ENCODE measurements at regions not wholly inside any gene's neighbourhood (a gene's known extent, or its start where the extent isn't known, plus 50 kb on each side); places are given as distances from the start of the nearest gene placed in this dataset.

DNA sequence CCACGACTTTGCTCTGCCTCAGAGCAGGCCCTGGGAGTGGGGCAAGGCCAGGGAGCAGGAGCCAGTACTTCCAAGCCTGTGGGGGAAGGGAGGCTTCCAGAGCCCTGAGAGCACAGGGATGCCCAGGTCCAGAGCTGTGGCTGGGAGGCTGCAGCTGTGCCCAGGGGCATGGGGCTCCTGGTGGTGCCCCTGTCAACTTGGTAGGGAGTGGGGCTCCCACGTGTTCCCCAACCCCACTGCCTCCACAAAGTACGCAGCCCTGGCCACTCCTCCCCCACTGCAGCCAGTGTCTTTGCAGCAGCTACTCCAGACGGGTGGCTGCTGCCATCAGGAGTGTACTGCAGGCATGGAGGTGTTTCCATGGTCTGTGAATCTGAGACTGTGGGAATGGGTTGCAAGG is 294.1 kb upstream of the SNX7 start:
- Histone ChIP-seq H3K9me3 (ENCODE audit: control insufficient read depth, low read length) (no peaks in the 10 kb centered on the region), H3K27me3 (ENCODE audit: control insufficient read depth in 1 of 2, insufficient read depth in 1 of 2, low read length in 2 of 2) (no peaks in the 10 kb centered on the region)
- 75% methylated on average over 1 of the region's 4 CpGs for WGBS

DNA sequence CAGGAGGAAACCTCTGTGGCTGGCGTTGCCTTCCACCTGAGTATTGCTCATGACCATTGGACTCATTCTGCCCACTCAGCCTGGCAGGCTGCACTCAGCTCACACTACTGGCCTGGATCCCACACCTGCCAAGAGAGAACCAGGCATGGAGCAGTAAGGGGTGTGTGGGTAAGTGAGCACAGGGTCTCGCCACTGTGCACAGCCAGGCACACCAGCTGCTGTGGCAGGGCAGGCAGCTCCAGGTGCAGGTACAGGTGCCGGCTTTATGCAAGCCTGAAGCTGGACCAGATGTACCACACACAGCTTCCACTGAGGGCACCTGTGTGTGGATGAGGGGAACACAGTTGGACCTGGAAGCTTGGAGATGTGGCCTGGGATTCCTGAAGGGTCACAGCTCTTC is 295.2 kb upstream of the SNX7 start:
- no peak overlapping the region for H2BK12ac ChIP-seq (ENCODE audit: low read length in 2 of 2)
- H3K4ac ChIP-seq (ENCODE audit: low read depth in 1 of 2, low read length in 2 of 2) = no peak overlapping the region
- peak overlapping the region in 1 of 2 experiments; percentile 26 for H3K14ac ChIP-seq (ENCODE audit: low read length in 2 of 2)
- no peak overlapping the region for H2BK15ac ChIP-seq (ENCODE audit: low read depth, poor library complexity, severe bottlenecking)
- WGBS = 98% methylated on average over 3 of the region's 3 CpGs
- no peak overlapping the region for H2AFZ ChIP-seq (ENCODE audit: low read depth, low read length)
- no peak overlapping the region for H3K9ac ChIP-seq (ENCODE audit: low read length)
- H3K4me1 ChIP-seq (ENCODE audit: control insufficient read depth, insufficient read depth, low read depth, low read length) = no peaks in the 10 kb centered on the region
- H3K79me1 ChIP-seq (replicated peaks; ENCODE audit: low read length, poor library complexity, severe bottlenecking) = no peaks in the 10 kb centered on the region
- no peaks in the 10 kb centered on the region for H3K36me3 ChIP-seq (ENCODE audit: control insufficient read depth in 1 of 2, insufficient read depth in 2 of 2, low read depth in 1 of 2, low read length in 2 of 2)
- no peak overlapping the region for H3K4me3 ChIP-seq (ENCODE audit: insufficient read depth in 1 of 2, low read depth in 1 of 2, low read length in 2 of 2)
- no peaks in the 10 kb centered on the region for H3K27me3 ChIP-seq (ENCODE audit: control insufficient read depth in 1 of 2, insufficient read depth in 1 of 2, low read length in 2 of 2)
- no peak overlapping the region for H3K23ac ChIP-seq (ENCODE audit: low read length in 2 of 2)
- no peak overlapping the region for H2BK120ac ChIP-seq (ENCODE audit: low read depth, low read length)
- no peak overlapping the region for H3K18ac ChIP-seq (ENCODE audit: low read depth in 1 of 2, low read length in 2 of 2)
- no peak overlapping the region for H4K91ac ChIP-seq (ENCODE audit: low read length)
- no peak overlapping the region for H4K8ac ChIP-seq (ENCODE audit: low read length)
- H3K9me3 ChIP-seq (ENCODE audit: control insufficient read depth, low read length) = no peaks in the 10 kb centered on the region
- H3K27ac ChIP-seq (ENCODE audit: low read length, poor library complexity, severe bottlenecking) = no peak overlapping the region
- no peak overlapping the region for H3K4me2 ChIP-seq (ENCODE audit: low read length, poor library complexity, severe bottlenecking)
- DNase-seq = no peak
- no peak overlapping the region for H2AK5ac ChIP-seq (ENCODE audit: low read length, severe bottlenecking)
- no peak overlapping the region for H2BK5ac ChIP-seq (ENCODE audit: low read depth, low read length, poor library complexity, severe bottlenecking)

More for the DNA sequence above, 294.1 kb upstream of the SNX7 start:
- no peak overlapping the region for H3K23ac ChIP-seq (ENCODE audit: low read length in 2 of 2)
- H3K14ac ChIP-seq (ENCODE audit: low read length in 2 of 2) = peak overlapping the region in 1 of 2 experiments; percentile 31
- no peak overlapping the region for H4K91ac ChIP-seq (ENCODE audit: low read length)
- no peak overlapping the region for H2BK15ac ChIP-seq (ENCODE audit: low read depth, poor library complexity, severe bottlenecking)
- DNase-seq = no peak
- H3K4me2 ChIP-seq (ENCODE audit: low read length, poor library complexity, severe bottlenecking) = no peak overlapping the region
- no peak overlapping the region for H2BK120ac ChIP-seq (ENCODE audit: low read depth, low read length)
- no peak overlapping the region for H3K27ac ChIP-seq (ENCODE audit: low read length, poor library complexity, severe bottlenecking)
- no peak overlapping the region for H3K9ac ChIP-seq (ENCODE audit: low read length)
- H3K36me3 ChIP-seq (ENCODE audit: control insufficient read depth in 1 of 2, insufficient read depth in 2 of 2, low read depth in 1 of 2, low read length in 2 of 2) = no peaks in the 10 kb centered on the region
- H3K4me3 ChIP-seq (ENCODE audit: insufficient read depth in 1 of 2, low read depth in 1 of 2, low read length in 2 of 2) = no peak overlapping the region
- no peaks in the 10 kb centered on the region for H3K4me1 ChIP-seq (ENCODE audit: control insufficient read depth, insufficient read depth, low read depth, low read length)
- H2AK5ac ChIP-seq (ENCODE audit: low read length, severe bottlenecking) = no peak overlapping the region
- no peak overlapping the region for H3K18ac ChIP-seq (ENCODE audit: low read depth in 1 of 2, low read length in 2 of 2)
- H4K8ac ChIP-seq (ENCODE audit: low read length) = no peak overlapping the region
- no peak overlapping the region for H2BK12ac ChIP-seq (ENCODE audit: low read length in 2 of 2)
- H3K79me1 ChIP-seq (replicated peaks; ENCODE audit: low read length, poor library complexity, severe bottlenecking) = no peaks in the 10 kb centered on the region
- no peak overlapping the region for H2BK5ac ChIP-seq (ENCODE audit: low read depth, low read length, poor library complexity, severe bottlenecking)
- no peak overlapping the region for H2AFZ ChIP-seq (ENCODE audit: low read depth, low read length)
- no peak overlapping the region for H3K4ac ChIP-seq (ENCODE audit: low read depth in 1 of 2, low read length in 2 of 2)

DNA sequence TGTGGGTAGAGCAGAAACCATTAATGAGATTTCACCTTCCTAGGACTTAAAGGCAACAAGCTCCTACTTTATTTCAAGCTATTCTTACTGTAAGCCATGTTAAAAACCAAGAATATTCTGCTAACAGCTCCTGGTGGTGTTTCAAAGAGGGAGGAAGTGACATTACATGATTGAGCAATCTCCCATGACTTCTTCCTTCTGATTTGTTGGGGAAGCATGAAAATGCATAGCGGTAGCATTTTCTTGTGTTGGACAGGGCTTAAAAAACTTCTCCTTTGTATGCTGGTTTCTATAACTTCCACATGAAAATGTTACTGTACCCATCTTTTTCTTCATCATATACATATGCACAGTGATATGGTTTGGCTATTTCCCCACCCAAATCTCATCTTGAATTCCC is 297.0 kb upstream of the SNX7 start:
- no peak overlapping the region for H2BK5ac ChIP-seq (ENCODE audit: low read depth, low read length, poor library complexity, severe bottlenecking)
- H3K4me1 ChIP-seq (ENCODE audit: control insufficient read depth, insufficient read depth, low read depth, low read length) = no peaks in the 10 kb centered on the region
- no peak overlapping the region for H3K4me3 ChIP-seq (ENCODE audit: insufficient read depth in 1 of 2, low read depth in 1 of 2, low read length in 2 of 2)
- H3K23ac ChIP-seq (ENCODE audit: low read length in 2 of 2) = no peak overlapping the region
- H3K9me3 ChIP-seq (ENCODE audit: control insufficient read depth, low read length) = no peaks in the 10 kb centered on the region
- H3K4ac ChIP-seq (ENCODE audit: low read depth in 1 of 2, low read length in 2 of 2) = no peak overlapping the region
- H3K79me1 ChIP-seq (replicated peaks; ENCODE audit: low read length, poor library complexity, severe bottlenecking) = no peaks in the 10 kb centered on the region
- no peak overlapping the region for H3K18ac ChIP-seq (ENCODE audit: low read depth in 1 of 2, low read length in 2 of 2)
- no peaks in the 10 kb centered on the region for H3K36me3 ChIP-seq (ENCODE audit: control insufficient read depth in 1 of 2, insufficient read depth in 2 of 2, low read depth in 1 of 2, low read length in 2 of 2)
- no peak overlapping the region for H4K8ac ChIP-seq (ENCODE audit: low read length)
- no peaks in the 10 kb centered on the region for H3K27me3 ChIP-seq (ENCODE audit: control insufficient read depth in 1 of 2, insufficient read depth in 1 of 2, low read length in 2 of 2)
- H3K14ac ChIP-seq (ENCODE audit: low read length in 2 of 2) = no peak overlapping the region
- no peak overlapping the region for H2BK120ac ChIP-seq (ENCODE audit: low read depth, low read length)
- no peak overlapping the region for H4K91ac ChIP-seq (ENCODE audit: low read length)
- no peak overlapping the region for H2AFZ ChIP-seq (ENCODE audit: low read depth, low read length)
- no peak overlapping the region for H3K27ac ChIP-seq (ENCODE audit: low read length, poor library complexity, severe bottlenecking)
- no peak overlapping the region for H2AK5ac ChIP-seq (ENCODE audit: low read length, severe bottlenecking)
- WGBS = no CpG with 5 or more reads among the region's 1 CpG
- no peak for DNase-seq
- no peak overlapping the region for H2BK15ac ChIP-seq (ENCODE audit: low read depth, poor library complexity, severe bottlenecking)
- H2BK12ac ChIP-seq (ENCODE audit: low read length in 2 of 2) = no peak overlapping the region
- no peak overlapping the region for H3K4me2 ChIP-seq (ENCODE audit: low read length, poor library complexity, severe bottlenecking)
- no peak overlapping the region for H3K9ac ChIP-seq (ENCODE audit: low read length)

DNA sequence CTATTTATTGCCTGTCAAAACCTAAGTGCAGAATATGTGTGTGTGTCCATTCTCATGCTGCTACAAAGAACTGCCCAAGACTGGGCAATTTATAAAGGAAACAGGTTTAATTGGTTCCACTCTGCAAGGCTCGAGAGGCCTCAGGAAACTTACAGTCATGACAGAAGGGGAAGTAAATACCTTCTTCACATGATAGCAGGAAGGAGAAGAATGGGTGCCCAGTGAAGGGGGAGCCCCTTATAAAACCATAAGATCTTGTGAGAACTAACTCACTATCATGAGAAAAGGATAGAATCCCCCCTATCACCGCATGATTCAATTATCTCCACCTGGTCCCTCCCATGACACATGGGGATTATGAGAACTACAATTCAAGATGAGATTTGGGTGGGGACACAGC is 300.7 kb upstream of the SNX7 start:
- no peak overlapping the region for H3K4ac ChIP-seq (ENCODE audit: low read depth in 1 of 2, low read length in 2 of 2)

More for the DNA sequence above, 300.7 kb upstream of the SNX7 start:
- Histone ChIP-seq H2AFZ (ENCODE audit: low read depth, low read length) (no peak overlapping the region), H3K36me3 (ENCODE audit: control insufficient read depth in 1 of 2, insufficient read depth in 2 of 2, low read depth in 1 of 2, low read length in 2 of 2) (no peaks in the 10 kb centered on the region), H4K91ac (ENCODE audit: low read length) (no peak overlapping the region), H2BK120ac (ENCODE audit: low read depth, low read length) (no peak overlapping the region), H3K4me2 (ENCODE audit: low read length, poor library complexity, severe bottlenecking) (no peak overlapping the region), H3K9me3 (ENCODE audit: control insufficient read depth, low read length) (no peaks in the 10 kb centered on the region), H3K4me1 (ENCODE audit: control insufficient read depth, insufficient read depth, low read depth, low read length) (no peaks in the 10 kb centered on the region), H3K79me1 (replicated peaks; ENCODE audit: low read length, poor library complexity, severe bottlenecking) (no peaks in the 10 kb centered on the region), H3K23ac (ENCODE audit: low read length in 2 of 2) (no peak overlapping the region), H3K27ac (ENCODE audit: low read length, poor library complexity, severe bottlenecking) (no peak overlapping the region), H3K9ac (ENCODE audit: low read length) (no peak overlapping the region), H4K8ac (ENCODE audit: low read length) (no peak overlapping the region), H2AK5ac (ENCODE audit: low read length, severe bottlenecking) (no peak overlapping the region), H2BK12ac (ENCODE audit: low read length in 2 of 2) (no peak overlapping the region), H2BK15ac (ENCODE audit: low read depth, poor library complexity, severe bottlenecking) (no peak overlapping the region), H3K18ac (ENCODE audit: low read depth in 1 of 2, low read length in 2 of 2) (no peak overlapping the region), H3K27me3 (ENCODE audit: control insufficient read depth in 1 of 2, insufficient read depth in 1 of 2, low read length in 2 of 2) (no peaks in the 10 kb centered on the region), H2BK5ac (ENCODE audit: low read depth, low read length, poor library complexity, severe bottlenecking) (no peak overlapping the region), H3K4me3 (ENCODE audit: insufficient read depth in 1 of 2, low read depth in 1 of 2, low read length in 2 of 2) (no peak overlapping the region), H3K14ac (ENCODE audit: low read length in 2 of 2) (no peak overlapping the region)
- no peak for DNase-seq
- WGBS = 98% methylated on average over 2 of the region's 2 CpGs

Data from mesenchymal stem cell (in vitro differentiated cells and primary cell).